Heart left ventricle (tissue), 13 donors: ENCODE measurements at regions not wholly inside any gene's neighbourhood (a gene's known extent, or its start where the extent isn't known, plus 50 kb on each side); places are given as distances from the start of the nearest gene placed in this dataset.

Experiments
- CTCF ChIP-seq, 12 donors: fragments of 200-600 bp; sonication (generic) in 4 of 12; IDR thresholded peaks; one replicate each; pipeline versions ENCODE4 v1.5.0 to v1.8.0; 2018 to 2022; ENCODE audit warnings: antibody characterized with exemption in 12 of 12, mild to moderate bottlenecking in 5 of 12
- POLR2A ChIP-seq, 2 donors: fragments of 450-650 bp; IDR thresholded peaks; one replicate each; pipeline ENCODE4 v1.6.1; 2017; ENCODE audit warnings: antibody characterized with exemption in 2 of 2, mild to moderate bottlenecking in 2 of 2, moderate library complexity in 2 of 2
- donor health status: ischemic (EF 13 %, LVEDD 7.1; RV severe dilation, severe dysfunction).
- donor health status: DM: no; HTN: yes; CAD: no.
- donor health status: DM: no; HTN: no; CAD: no.
- donor health status: ischemic (EF 25% LVEDD 6.9; RV normal size, moderate dysfunction).
- donor health status: ischemic (EF 25% LVEDD 5.7; RV mildly dilated, moderate dysfunction).
- donor health status: ischemic (EF 35%, LVEDD 5.7; RV mildly dilated, moderate dysfunction).
- donor health status: nonischemic (EF 11% LVEDD 7.7; RV severe dilation, severe dysfunction).
- donor health status: DM: yes; HTN: yes; CAD: no.
- donor health status: PGD.
- donor health status: ischemic (EF 29% LVEDD 5.4; RV normal size, mild dysfunction).
- donor health status: nonischemic (EF 23%, LVEDD 6.1; RV moderate dilation, normal function).

- TF ChIP-seq CTCF (IDR thresholded peaks at IDR 0.05) = no peak
- TF ChIP-seq POLR2A (IDR thresholded peaks at IDR 0.05) = no peak
Observed at GRCh38 chr2:15886231-15886630, 54.1 kb upstream of the MYCN start.
